Retinal pigment epithelial cell (primary cell): ENCODE measurements at regions not wholly inside any gene's neighbourhood (a gene's known extent, or its start where the extent isn't known, plus 50 kb on each side); places are given as distances from the start of the nearest gene placed in this dataset.

Source experiments
- DNase-seq: peaks from one replicate; pipeline ENCODE4 v3.0.0-alpha.2; 2010; ENCODE audit warnings: low read depth
- H3K4me3 ChIP-seq: 2 replicates; pipeline ENCODE4 v1.5.1; 2011; ENCODE audit warnings: mild to moderate bottlenecking, low read length, control low read depth, moderate library complexity
- CTCF ChIP-seq: conservative IDR thresholded peaks from 2 replicates; pipeline ENCODE4 v1.5.1; 2011; ENCODE audit warnings: low read depth, low read length, control low read depth, inconsistent platforms

GRCh38 chr18:39529358-39529757 is 1963.8 kb upstream of the CELF4 start:
- no peak overlapping the region for H3K4me3 ChIP-seq
- DNase-seq, result no peak
- TF ChIP-seq CTCF, result no peak

GRCh38 chr18:39527465-39527864 is 1961.9 kb upstream of the CELF4 start:
- TF ChIP-seq CTCF, result no peak
- H3K4me3 ChIP-seq, result no peak overlapping the region
- no peak for DNase-seq

GRCh38 chr18:39524370-39524769 is 1958.8 kb upstream of the CELF4 start:
- DNase-seq, result no peak
- TF ChIP-seq CTCF, result no peak
- no peak overlapping the region for H3K4me3 ChIP-seq

GRCh38 chr18:39523281-39523680 is 1957.7 kb upstream of the CELF4 start:
- no peak for TF ChIP-seq CTCF
- no peak overlapping the region for H3K4me3 ChIP-seq
- peak; percentile 22 for DNase-seq

- no peak overlapping the region for H3K4me3 ChIP-seq
- no peak for TF ChIP-seq CTCF
- DNase-seq, result no peak
Measured at GRCh38 chr18:39521164-39521563, 1955.6 kb upstream of the CELF4 start.

GRCh38 chr18:39519741-39520140 is 1954.1 kb upstream of the CELF4 start:
- no peak overlapping the region for H3K4me3 ChIP-seq
- TF ChIP-seq CTCF, result no peak
- no peak for DNase-seq

GRCh38 chr18:39515299-39515698 is 1949.7 kb upstream of the CELF4 start:
- no peak for TF ChIP-seq CTCF
- H3K4me3 ChIP-seq, result no peak overlapping the region
- no peak for DNase-seq
